GM23338 (cell line): ENCODE measurements at regions not wholly inside any gene's neighbourhood (a gene's known extent, or its start where the extent isn't known, plus 50 kb on each side); places are given as distances from the start of the nearest gene placed in this dataset.
A peak's percentile ranks its signal among the peaks of the same experiment; 100 is the strongest.

ENCODE experiments used
- ATAC-seq: fragments of 200-7000 bp; cut with Tn5 transposase; 3 replicates; pipeline ENCODE4 v1.9.1; 2020
- DNase-seq: peaks from one replicate; pipeline ENCODE4 v3.0.0-alpha.2; 2015; ENCODE audit warnings: low spot score
- H2AFZ ChIP-seq: fragments of 200-600 bp; sonication (generic); 2 replicates; pipeline ENCODE4 v1.8.0; 2016; ENCODE audit warnings: antibody characterized with exemption, mild to moderate bottlenecking, moderate library complexity
- H3F3A ChIP-seq: fragments of 200-600 bp; sonication (generic); replicated peaks from 2 replicates; pipeline ENCODE4 v1.8.0; 2017; ENCODE audit warnings: antibody characterized with exemption, mixed run types, low read depth
- H3K27ac ChIP-seq: fragments of 200-600 bp; sonication (generic); 2 replicates; pipeline ENCODE4 v1.6.1; 2016; ENCODE audit warnings: low read depth
- H3K27me3 ChIP-seq: fragments of 200-600 bp; sonication (generic); 2 replicates; pipeline ENCODE4 v1.8.0; 2016; ENCODE audit warnings: mild to moderate bottlenecking, mixed run types, moderate library complexity; ENCODE audit not compliant: insufficient read depth
- H3K36me3 ChIP-seq: fragments of 200-600 bp; sonication (generic); 2 replicates; pipeline ENCODE4 v1.8.0; 2016; ENCODE audit warnings: mild to moderate bottlenecking; ENCODE audit not compliant: insufficient read depth
- H3K4me1 ChIP-seq: fragments of 200-600 bp; sonication (generic); 2 replicates; pipeline ENCODE4 v1.8.0; 2016; ENCODE audit warnings: mild to moderate bottlenecking, moderate library complexity; ENCODE audit not compliant: insufficient read depth
- H3K4me2 ChIP-seq: fragments of 200-600 bp; sonication (generic); 2 replicates; pipeline ENCODE4 v1.7.1; 2017; ENCODE audit warnings: mixed run types
- H3K4me3 ChIP-seq: fragments of 200-600 bp; sonication (generic); 2 replicates; pipeline ENCODE4 v1.6.1; 2016; ENCODE audit warnings: mixed run types
- H3K79me2 ChIP-seq: fragments of 200-600 bp; sonication (generic); replicated peaks from 2 replicates; pipeline ENCODE4 v1.8.0; 2017; ENCODE audit warnings: mild to moderate bottlenecking; ENCODE audit not compliant: insufficient read depth
- H3K9me2 ChIP-seq: fragments of 200-600 bp; sonication (generic); 2 replicates; pipeline ENCODE4 v1.8.0; 2017; ENCODE audit not compliant: insufficient read depth
- H4K20me1 ChIP-seq: fragments of 200-600 bp; sonication (generic); replicated peaks from 2 replicates; pipeline ENCODE4 v1.8.0; 2017; ENCODE audit warnings: mild to moderate bottlenecking; ENCODE audit not compliant: insufficient read depth
- H3K27ac Mint-ChIP-seq: 2 replicates; pipeline ENCODE4 v1.8.0; 2020; ENCODE audit warnings: inconsistent platforms, mild to moderate bottlenecking, moderate library complexity, mixed read lengths
- H3K27me3 Mint-ChIP-seq: 3 replicates; pipeline ENCODE4 v1.8.0; 2022; ENCODE audit warnings: low read depth, mild to moderate bottlenecking, moderate library complexity, mixed read lengths, inconsistent platforms; ENCODE audit not compliant: insufficient read depth, poor library complexity
- H3K36me3 Mint-ChIP-seq: 3 replicates; pipeline ENCODE4 v1.8.0; 2021; ENCODE audit warnings: low read depth, mild to moderate bottlenecking, inconsistent platforms, moderate library complexity, mixed read lengths
- H3K4me1 Mint-ChIP-seq: 3 replicates; pipeline ENCODE4 v1.8.0; 2020; ENCODE audit warnings: mild to moderate bottlenecking, inconsistent platforms, mixed read lengths
- H3K4me3 Mint-ChIP-seq: 3 replicates; pipeline ENCODE4 v1.8.0; 2021; ENCODE audit warnings: moderate library complexity, mild to moderate bottlenecking, inconsistent platforms, mixed read lengths
- H3K9me3 Mint-ChIP-seq: 3 replicates; pipeline ENCODE4 v1.8.0; 2020; ENCODE audit warnings: moderate library complexity, mild to moderate bottlenecking, inconsistent platforms, mixed read lengths
- CTCF ChIP-seq, 2 experiments: fragments of 200-600 bp in 1 of 2; sonication (generic) in 1 of 2; conservative IDR thresholded peaks; 2 replicates each; pipeline versions ENCODE4 v1.5.1 to v1.6.1; 2016 to 2017; ENCODE audit warnings: antibody characterized with exemption in 2 of 2, low read depth in 2 of 2, mild to moderate bottlenecking in 2 of 2, moderate library complexity in 1 of 2
- ETS1 ChIP-seq: IDR thresholded peaks from 2 replicates; pipeline ENCODE4 v1.6.1; 2016; ENCODE audit warnings: antibody characterized with exemption
- EZH2 ChIP-seq: fragments of 200-600 bp; sonication (generic); IDR thresholded peaks from one replicate; pipeline ENCODE4 v1.8.0; 2017; ENCODE audit warnings: antibody characterized with exemption, mild to moderate bottlenecking, low read depth; ENCODE audit not compliant: unreplicated experiment
- EZH2phosphoT487 ChIP-seq: fragments of 200-600 bp; sonication (generic); IDR thresholded peaks from one replicate; pipeline ENCODE4 v1.8.1; 2018; ENCODE audit warnings: antibody characterized with exemption; ENCODE audit not compliant: unreplicated experiment
- JUNB ChIP-seq: IDR thresholded peaks from one replicate; pipeline ENCODE4 v1.6.1; 2016; ENCODE audit warnings: antibody characterized with exemption; ENCODE audit not compliant: unreplicated experiment
- POLR2AphosphoS5 ChIP-seq: IDR thresholded peaks from 2 replicates; pipeline ENCODE4 v1.6.1; 2016; ENCODE audit warnings: antibody characterized with exemption, low read depth
- ZNF331 ChIP-seq: fragments of 250-450 bp; sonication (Bioruptor Pico); IDR thresholded peaks from 2 replicates; pipeline ENCODE4 v1.5.0; 2020; ENCODE audit warnings: low read depth, mild to moderate bottlenecking, moderate library complexity
- TF ChIP-seq, protein P1 (sequence below): fragments of 250-450 bp; sonication (Bioruptor Pico); IDR thresholded peaks from 2 replicates; pipeline ENCODE4 v1.5.0; 2020; ENCODE audit warnings: mild to moderate bottlenecking, moderate library complexity

DNA sequence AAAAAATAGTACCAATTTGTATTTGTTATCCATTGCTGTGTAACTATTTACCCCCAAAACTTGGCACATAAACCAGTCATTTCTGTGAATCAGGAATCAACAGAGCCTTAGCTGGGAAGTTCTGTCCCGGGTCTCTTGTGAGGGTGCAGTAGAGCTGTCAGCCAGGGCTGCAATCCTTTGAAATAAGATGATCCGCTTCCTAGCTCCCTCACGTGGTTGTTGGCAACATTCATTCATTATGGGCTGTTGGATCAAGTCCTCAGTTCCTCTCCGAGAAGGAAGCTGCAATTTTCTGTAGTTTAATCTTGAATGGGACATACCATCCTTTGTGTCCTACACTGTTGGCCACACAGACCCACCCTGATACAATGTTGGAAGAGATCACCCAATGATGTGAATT is 277.2 kb downstream of the SUCLA2 start:
- Histone ChIP-seq H3F3A (no peaks in the 10 kb centered on the region), H2AFZ (no peak overlapping the region), H3K79me2 (no peaks in the 10 kb centered on the region), H3K36me3 (no peaks in the 10 kb centered on the region), H3K4me1 (no peaks in the 10 kb centered on the region), H3K4me2 (no peak overlapping the region), H3K27ac (no peak overlapping the region), H3K4me3 (no peak overlapping the region), H3K27me3 (no peaks in the 10 kb centered on the region), H4K20me1 (no peaks in the 10 kb centered on the region), H3K9me2 (no peaks in the 10 kb centered on the region)
- Mint-ChIP-seq H3K36me3 (no peaks in the 10 kb centered on the region; the same call in 2 of the 3 replicates), H3K4me3 (no peak overlapping the region), H3K27me3 (no peaks in the 10 kb centered on the region), H3K27ac (no peak overlapping the region), H3K9me3 (0 out of 3 replicates have a peak, but pooled peaks cover 4% of the 10 kb centered on the region), H3K4me1 (no peaks in the 10 kb centered on the region)
- ATAC-seq (peak; percentile 56; the same call in 2 of the 3 replicates), DNase-seq (peak; percentile 34)
- TF ChIP-seq, protein P1, sequence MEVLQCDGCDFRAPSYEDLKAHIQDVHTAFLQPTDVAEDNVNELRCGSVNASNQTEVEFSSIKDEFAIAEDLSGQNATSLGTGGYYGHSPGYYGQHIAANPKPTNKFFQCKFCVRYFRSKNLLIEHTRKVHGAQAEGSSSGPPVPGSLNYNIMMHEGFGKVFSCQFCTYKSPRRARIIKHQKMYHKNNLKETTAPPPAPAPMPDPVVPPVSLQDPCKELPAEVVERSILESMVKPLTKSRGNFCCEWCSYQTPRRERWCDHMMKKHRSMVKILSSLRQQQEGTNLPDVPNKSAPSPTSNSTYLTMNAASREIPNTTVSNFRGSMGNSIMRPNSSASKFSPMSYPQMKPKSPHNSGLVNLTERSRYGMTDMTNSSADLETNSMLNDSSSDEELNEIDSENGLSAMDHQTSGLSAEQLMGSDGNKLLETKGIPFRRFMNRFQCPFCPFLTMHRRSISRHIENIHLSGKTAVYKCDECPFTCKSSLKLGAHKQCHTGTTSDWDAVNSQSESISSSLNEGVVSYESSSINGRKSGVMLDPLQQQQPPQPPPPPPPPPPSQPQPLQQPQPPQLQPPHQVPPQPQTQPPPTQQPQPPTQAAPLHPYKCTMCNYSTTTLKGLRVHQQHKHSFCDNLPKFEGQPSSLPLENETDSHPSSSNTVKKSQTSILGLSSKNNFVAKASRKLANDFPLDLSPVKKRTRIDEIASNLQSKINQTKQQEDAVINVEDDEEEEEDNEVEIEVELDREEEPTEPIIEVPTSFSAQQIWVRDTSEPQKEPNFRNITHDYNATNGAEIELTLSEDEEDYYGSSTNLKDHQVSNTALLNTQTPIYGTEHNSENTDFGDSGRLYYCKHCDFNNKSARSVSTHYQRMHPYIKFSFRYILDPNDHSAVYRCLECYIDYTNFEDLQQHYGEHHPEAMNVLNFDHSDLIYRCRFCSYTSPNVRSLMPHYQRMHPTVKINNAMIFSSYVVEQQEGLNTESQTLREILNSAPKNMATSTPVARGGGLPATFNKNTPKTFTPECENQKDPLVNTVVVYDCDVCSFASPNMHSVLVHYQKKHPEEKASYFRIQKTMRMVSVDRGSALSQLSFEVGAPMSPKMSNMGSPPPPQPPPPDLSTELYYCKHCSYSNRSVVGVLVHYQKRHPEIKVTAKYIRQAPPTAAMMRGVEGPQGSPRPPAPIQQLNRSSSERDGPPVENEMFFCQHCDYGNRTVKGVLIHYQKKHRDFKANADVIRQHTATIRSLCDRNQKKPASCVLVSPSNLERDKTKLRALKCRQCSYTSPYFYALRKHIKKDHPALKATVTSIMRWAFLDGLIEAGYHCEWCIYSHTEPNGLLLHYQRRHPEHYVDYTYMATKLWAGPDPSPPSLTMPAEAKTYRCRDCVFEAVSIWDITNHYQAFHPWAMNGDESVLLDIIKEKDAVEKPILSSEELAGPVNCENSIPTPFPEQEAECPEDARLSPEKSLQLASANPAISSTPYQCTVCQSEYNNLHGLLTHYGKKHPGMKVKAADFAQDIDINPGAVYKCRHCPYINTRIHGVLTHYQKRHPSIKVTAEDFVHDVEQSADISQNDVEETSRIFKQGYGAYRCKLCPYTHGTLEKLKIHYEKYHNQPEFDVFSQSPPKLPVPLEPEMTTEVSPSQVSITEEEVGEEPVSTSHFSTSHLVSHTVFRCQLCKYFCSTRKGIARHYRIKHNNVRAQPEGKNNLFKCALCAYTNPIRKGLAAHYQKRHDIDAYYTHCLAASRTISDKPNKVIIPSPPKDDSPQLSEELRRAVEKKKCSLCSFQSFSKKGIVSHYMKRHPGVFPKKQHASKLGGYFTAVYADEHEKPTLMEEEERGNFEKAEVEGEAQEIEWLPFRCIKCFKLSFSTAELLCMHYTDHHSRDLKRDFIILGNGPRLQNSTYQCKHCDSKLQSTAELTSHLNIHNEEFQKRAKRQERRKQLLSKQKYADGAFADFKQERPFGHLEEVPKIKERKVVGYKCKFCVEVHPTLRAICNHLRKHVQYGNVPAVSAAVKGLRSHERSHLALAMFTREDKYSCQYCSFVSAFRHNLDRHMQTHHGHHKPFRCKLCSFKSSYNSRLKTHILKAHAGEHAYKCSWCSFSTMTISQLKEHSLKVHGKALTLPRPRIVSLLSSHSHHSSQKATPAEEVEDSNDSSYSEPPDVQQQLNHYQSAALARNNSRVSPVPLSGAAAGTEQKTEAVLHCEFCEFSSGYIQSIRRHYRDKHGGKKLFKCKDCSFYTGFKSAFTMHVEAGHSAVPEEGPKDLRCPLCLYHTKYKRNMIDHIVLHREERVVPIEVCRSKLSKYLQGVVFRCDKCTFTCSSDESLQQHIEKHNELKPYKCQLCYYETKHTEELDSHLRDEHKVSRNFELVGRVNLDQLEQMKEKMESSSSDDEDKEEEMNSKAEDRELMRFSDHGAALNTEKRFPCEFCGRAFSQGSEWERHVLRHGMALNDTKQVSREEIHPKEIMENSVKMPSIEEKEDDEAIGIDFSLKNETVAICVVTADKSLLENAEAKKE (CRISPR knock-in tag), result no peak
- TF ChIP-seq ZNF331, result no peak
- no peak for TF ChIP-seq JUNB
- no peak for TF ChIP-seq EZH2phosphoT487
- TF ChIP-seq EZH2, result no peak
- peak in 1 of 2 experiments; percentile 51; a peak in 2 of 4 replicates for TF ChIP-seq CTCF (conservative IDR thresholded peaks at IDR 0.05; ENCODE audit: low read depth in 2 of 2)
- no peak for TF ChIP-seq POLR2AphosphoS5
- no peak for TF ChIP-seq ETS1
